Activated CD4-positive, alpha-beta T cell treated with anti-CD3 and anti-CD28 coated beads, Interleukin-2, amount 50 U/mL, for 16 hours (primary cell): ENCODE measurements at regions not wholly inside any gene's neighbourhood (a gene's known extent, or its start where the extent isn't known, plus 50 kb on each side); places are given as distances from the start of the nearest gene placed in this dataset.
"Not testable (repeated sequence)": the region's sequence is repeated elsewhere in the genome, so short reads cannot be mapped to it uniquely, and the experiment has no call there.

ENCODE experiments used
- DNase-seq: peaks from one replicate; pipeline ENCODE4 v3.0.0-alpha.2; 2020

- peak; percentile 82 for DNase-seq
Measured at GRCh38 chr9:124126648-124127646, 115.4 kb downstream of the LHX2 start.

- no peak for DNase-seq
Measured at GRCh38 chr9:124128568-124129166, 117.1 kb downstream of the LHX2 start.

- DNase-seq = no peak
Measured at GRCh38 chr9:124130277-124131075, 118.9 kb downstream of the LHX2 start.

- DNase-seq = not testable (repeated sequence)
Measured at GRCh38 chr9:124131518-124131917, 120.0 kb downstream of the LHX2 start.

- DNase-seq = no peak
Measured at GRCh38 chr9:124132671-124133147, 121.1 kb downstream of the LHX2 start.

- DNase-seq = no peak
Measured at GRCh38 chr9:124133727-124134126, 122.2 kb downstream of the LHX2 start.

GRCh38 chr9:124134526-124134925, 123.0 kb downstream of the LHX2 start:
- no peak for DNase-seq

GRCh38 chr9:124135813-124136365, 121.9 kb upstream of the NEK6 start:
- no peak for DNase-seq

- no peak for DNase-seq
Measured at GRCh38 chr9:124137009-124137943, 120.5 kb upstream of the NEK6 start.

- DNase-seq = no peak
Measured at GRCh38 chr9:124137944-124138335, 119.8 kb upstream of the NEK6 start.

- DNase-seq = no peak
Measured at GRCh38 chr9:124139001-124139400, 118.7 kb upstream of the NEK6 start.

- no peak for DNase-seq
Measured at GRCh38 chr9:124140941-124141568, 116.7 kb upstream of the NEK6 start.

GRCh38 chr9:124144561-124145123, 113.1 kb upstream of the NEK6 start:
- DNase-seq = not testable (repeated sequence)

GRCh38 chr9:124146031-124146561, 111.7 kb upstream of the NEK6 start:
- DNase-seq = no peak

GRCh38 chr9:124149992-124150391, 107.8 kb upstream of the NEK6 start:
- DNase-seq = no peak

- no peak for DNase-seq
Measured at GRCh38 chr9:124163760-124164255, 93.9 kb upstream of the NEK6 start.

GRCh38 chr9:124164811-124165210, 92.9 kb upstream of the NEK6 start:
- no peak for DNase-seq

GRCh38 chr9:124174433-124174832, 83.3 kb upstream of the NEK6 start:
- DNase-seq = no peak

- DNase-seq = not testable (repeated sequence)
Measured at GRCh38 chr9:124177522-124177921, 80.2 kb upstream of the NEK6 start.
